Gastroesophageal sphincter (tissue), 4 donors: ENCODE measurements at regions not wholly inside any gene's neighbourhood (a gene's known extent, or its start where the extent isn't known, plus 50 kb on each side); places are given as distances from the start of the nearest gene placed in this dataset.

Source experiments
- ATAC-seq: fragments of 150-250 bp; one replicate; pipeline ENCODE4 v1.9.1; 2016; ENCODE audit warnings: mild to moderate bottlenecking, moderate library complexity
- H3K27ac ChIP-seq, 4 donors: fragments of 200-600 bp; sonication (generic) in 3 of 4; 1 replicate in 3 of 4; 2 replicates in 1 of 4; pipeline ENCODE4 v1.5.1; 2016 to 2019
- H3K27me3 ChIP-seq: fragments of 200-600 bp; sonication (generic); one replicate; pipeline ENCODE4 v1.5.1; 2019
- H3K36me3 ChIP-seq, 2 donors: fragments of 200-600 bp; sonication (generic); one replicate each; pipeline ENCODE4 v1.5.1; 2019; ENCODE audit warnings: control low read depth in 1 of 2
- H3K4me1 ChIP-seq, 3 donors: fragments of 200-600 bp; sonication (generic); 1 replicate in 2 of 3; 2 replicates in 1 of 3; pipeline ENCODE4 v1.5.1; 2016 to 2019; ENCODE audit warnings: control low read depth in 2 of 3
- H3K4me3 ChIP-seq, 2 donors: fragments of 200-600 bp; sonication (generic); one replicate each; pipeline ENCODE4 v1.5.1; 2019; ENCODE audit warnings: mild to moderate bottlenecking in 1 of 2, moderate library complexity in 1 of 2
- H3K9me3 ChIP-seq, 3 donors: fragments of 200-600 bp; sonication (generic); one replicate each; pipeline ENCODE4 v1.5.1; 2017 to 2019; ENCODE audit warnings: control low read depth in 2 of 3
- EP300 ChIP-seq: sonication (generic); formaldehyde crosslinking; IDR thresholded peaks from one replicate; pipeline ENCODE4 v1.6.1; 2017; ENCODE audit warnings: antibody characterized with exemption, mild to moderate bottlenecking
- POLR2A ChIP-seq, 2 donors: fragments of 450-650 bp; IDR thresholded peaks; one replicate each; pipeline ENCODE4 v1.6.1; 2017; ENCODE audit warnings: antibody characterized with exemption in 2 of 2, mild to moderate bottlenecking in 2 of 2, moderate library complexity in 1 of 2
- POLR2AphosphoS5 ChIP-seq: sonication (generic); formaldehyde crosslinking; IDR thresholded peaks from one replicate; pipeline ENCODE4 v1.6.1; 2017; ENCODE audit warnings: antibody characterized with exemption
- WGBS, 2 donors: methylation state at CpG; one replicate each; pipeline ENCODE4 v1.1.5; 2018; ENCODE audit warnings: low coverage in 1 of 2; 5-methylcytosine and 5-hydroxymethylcytosine counted together
- TF ChIP-seq, protein P1 (sequence below), 4 experiments: fragments of 200-600 bp in 2 of 4; fragments of 450-650 bp in 2 of 4; sonication (generic) in 1 of 4; IDR thresholded peaks; one replicate each; pipeline ENCODE4 v1.5.1; 2017 to 2019; ENCODE audit warnings: antibody characterized with exemption in 4 of 4, mild to moderate bottlenecking in 2 of 4, moderate library complexity in 2 of 4

DNA sequence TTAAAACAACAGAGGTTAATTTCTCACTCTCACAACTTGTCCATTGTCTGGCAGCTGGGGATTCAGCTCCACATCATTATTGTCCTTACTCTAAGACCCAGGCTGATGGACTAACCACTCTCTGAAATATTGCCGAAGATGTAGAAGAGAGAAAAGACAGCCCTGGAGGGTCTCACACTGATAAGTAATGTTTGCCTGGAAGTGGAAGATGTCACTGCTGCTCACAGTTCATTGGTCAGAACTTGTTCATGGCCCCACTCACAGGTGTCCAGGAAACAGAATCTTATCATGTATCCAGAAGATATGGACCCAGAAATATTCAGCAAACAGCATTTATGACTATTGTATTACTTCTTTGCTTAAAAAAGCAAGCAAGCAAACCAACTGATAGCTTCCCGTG lies 62.2 kb upstream of the LPP start:
- Histone ChIP-seq H3K27ac (no peak overlapping the region), H3K4me3 (no peak overlapping the region), H3K36me3 (no peaks in the 10 kb centered on the region), H3K27me3 (no peaks in the 10 kb centered on the region), H3K4me1 (peaks cover 0 to 6% (median 0%) of the 10 kb centered on the region in 3 donors), H3K9me3 (no peaks in the 10 kb centered on the region)
- TF ChIP-seq POLR2A (IDR thresholded peaks at IDR 0.05): no peak
- TF ChIP-seq EP300: no peak
- TF ChIP-seq, protein P1, sequence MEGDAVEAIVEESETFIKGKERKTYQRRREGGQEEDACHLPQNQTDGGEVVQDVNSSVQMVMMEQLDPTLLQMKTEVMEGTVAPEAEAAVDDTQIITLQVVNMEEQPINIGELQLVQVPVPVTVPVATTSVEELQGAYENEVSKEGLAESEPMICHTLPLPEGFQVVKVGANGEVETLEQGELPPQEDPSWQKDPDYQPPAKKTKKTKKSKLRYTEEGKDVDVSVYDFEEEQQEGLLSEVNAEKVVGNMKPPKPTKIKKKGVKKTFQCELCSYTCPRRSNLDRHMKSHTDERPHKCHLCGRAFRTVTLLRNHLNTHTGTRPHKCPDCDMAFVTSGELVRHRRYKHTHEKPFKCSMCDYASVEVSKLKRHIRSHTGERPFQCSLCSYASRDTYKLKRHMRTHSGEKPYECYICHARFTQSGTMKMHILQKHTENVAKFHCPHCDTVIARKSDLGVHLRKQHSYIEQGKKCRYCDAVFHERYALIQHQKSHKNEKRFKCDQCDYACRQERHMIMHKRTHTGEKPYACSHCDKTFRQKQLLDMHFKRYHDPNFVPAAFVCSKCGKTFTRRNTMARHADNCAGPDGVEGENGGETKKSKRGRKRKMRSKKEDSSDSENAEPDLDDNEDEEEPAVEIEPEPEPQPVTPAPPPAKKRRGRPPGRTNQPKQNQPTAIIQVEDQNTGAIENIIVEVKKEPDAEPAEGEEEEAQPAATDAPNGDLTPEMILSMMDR (IDR thresholded peaks at IDR 0.05): no peak
- TF ChIP-seq POLR2AphosphoS5: no peak
- ATAC-seq: no peak
- WGBS, 2 donors: 86 to 100% methylated on average over 1 of the region's 2 CpGs

DNA sequence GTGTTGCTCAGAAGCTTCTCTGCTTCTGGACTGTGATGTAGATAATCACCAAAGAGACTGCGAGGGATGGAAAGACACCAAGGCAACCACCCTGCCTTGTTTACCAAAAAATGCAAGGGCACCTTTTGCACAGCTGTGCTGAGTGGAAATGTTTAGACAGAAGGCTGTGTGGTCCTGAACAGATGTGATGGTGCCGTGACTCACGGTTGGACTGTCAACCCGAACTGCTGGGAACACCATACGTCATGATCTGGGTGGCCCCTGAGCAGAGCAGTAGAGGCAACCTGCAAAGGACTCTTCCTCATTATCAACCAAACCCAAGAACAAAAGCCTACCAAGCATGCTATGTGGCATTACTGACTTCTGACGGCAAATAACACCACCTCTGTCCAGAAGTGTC lies 61.3 kb upstream of the LPP start:
- Histone ChIP-seq H3K27ac (no peak overlapping the region), H3K9me3 (no peaks in the 10 kb centered on the region), H3K36me3 (no peaks in the 10 kb centered on the region), H3K27me3 (no peaks in the 10 kb centered on the region), H3K4me1 (peaks cover 0 to 6% (median 0%) of the 10 kb centered on the region in 3 donors), H3K4me3 (no peak overlapping the region)
- TF ChIP-seq, protein P1 (IDR thresholded peaks at IDR 0.05): no peak
- WGBS, 2 donors: 60 to 61% methylated on average over 2 to 4 of the region's 6 CpGs
- ATAC-seq: no peak

DNA sequence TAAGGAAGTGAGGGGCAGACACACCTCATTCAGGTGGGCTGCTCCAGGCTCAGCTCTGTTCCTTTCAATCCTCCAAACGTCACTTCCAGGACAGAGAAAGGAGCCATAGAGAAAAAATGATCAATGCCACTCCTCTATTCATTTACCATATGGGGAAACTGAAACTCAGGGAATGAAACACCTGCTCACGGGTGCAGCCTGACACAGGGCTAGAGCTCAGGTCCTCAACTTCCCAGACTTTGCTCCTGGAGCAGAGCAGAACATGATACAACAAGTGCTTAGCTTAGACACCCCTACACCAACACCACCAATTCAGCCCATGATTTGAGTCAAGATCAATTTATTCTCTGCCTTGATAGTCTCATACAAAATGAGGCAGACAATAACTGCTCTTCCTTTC lies 58.5 kb upstream of the LPP start:
- WGBS, 2 donors: 80% methylated on average over 2 of the region's 2 CpGs; no CpG with 5 or more reads in 1 of the 2 donors
- peaks cover 0 to 5% (median 0%) of the 10 kb centered on the region in 3 donors for H3K4me1 ChIP-seq
- no peak overlapping the region for H3K4me3 ChIP-seq
- no peak for ATAC-seq
- no peak overlapping the region for H3K27ac ChIP-seq
- peaks cover 0 to 1% (median 0%) of the 10 kb centered on the region in 3 donors for H3K9me3 ChIP-seq
- H3K36me3 ChIP-seq: no peaks in the 10 kb centered on the region
- TF ChIP-seq POLR2A (IDR thresholded peaks at IDR 0.05) (no peak), EP300 (no peak), POLR2AphosphoS5 (no peak)
- TF ChIP-seq, protein P1 (IDR thresholded peaks at IDR 0.05): no peak
- H3K27me3 ChIP-seq: no peaks in the 10 kb centered on the region

DNA sequence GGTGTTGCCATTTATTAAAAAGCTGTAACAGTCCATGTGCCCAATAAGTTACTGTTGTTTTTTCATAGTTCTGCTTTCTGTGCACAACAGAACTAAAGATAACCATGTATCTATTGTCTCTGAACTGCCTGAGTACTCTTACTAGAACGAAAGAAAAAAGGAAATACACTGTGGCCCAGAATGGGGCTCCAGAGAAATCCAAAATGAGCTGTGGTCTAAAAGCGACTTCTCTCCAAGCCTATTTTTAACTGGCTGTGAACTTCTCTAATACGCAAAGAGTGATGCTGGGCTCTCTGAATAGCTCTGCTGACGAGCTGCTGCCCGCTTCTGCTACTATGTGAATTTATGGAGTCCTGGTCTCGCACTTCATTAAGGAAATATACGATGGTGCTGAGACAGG lies 56.2 kb upstream of the LPP start:
- Histone ChIP-seq H3K4me1 (no peaks in the 10 kb centered on the region), H3K27me3 (no peaks in the 10 kb centered on the region), H3K4me3 (no peak overlapping the region), H3K36me3 (no peaks in the 10 kb centered on the region), H3K27ac (no peak overlapping the region), H3K9me3 (peaks cover 0 to 11% (median 0%) of the 10 kb centered on the region in 3 donors)
- TF ChIP-seq, protein P1 (IDR thresholded peaks at IDR 0.05): no peak
- no peak for TF ChIP-seq EP300
- no peak for TF ChIP-seq POLR2A (IDR thresholded peaks at IDR 0.05)
- TF ChIP-seq POLR2AphosphoS5: no peak
- WGBS, 2 donors: 93 to 98% methylated on average over 6 to 7 of the region's 7 CpGs
- no peak for ATAC-seq

DNA sequence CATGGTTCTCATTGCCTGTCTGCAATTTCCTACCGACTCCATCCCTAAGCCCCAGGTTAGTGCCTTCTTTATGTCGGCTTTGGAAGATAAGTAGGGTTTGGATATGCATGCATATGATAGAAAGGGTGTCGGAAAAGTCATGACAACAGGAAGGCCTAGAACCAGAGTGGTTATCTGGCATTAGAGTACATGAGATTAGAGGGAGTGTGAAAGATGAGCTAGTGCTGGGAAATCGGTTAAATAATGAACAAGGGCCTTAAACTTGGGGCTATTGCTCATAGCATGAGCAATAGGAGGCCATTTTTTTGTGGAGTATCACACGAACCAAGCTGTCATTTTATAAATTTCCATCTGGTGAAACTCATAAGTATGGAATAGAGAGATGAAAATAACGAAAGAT lies 54.0 kb upstream of the LPP start:
- Histone ChIP-seq H3K27ac (no peak overlapping the region), H3K9me3 (peaks cover 0 to 11% (median 0%) of the 10 kb centered on the region in 3 donors), H3K27me3 (no peaks in the 10 kb centered on the region), H3K36me3 (no peaks in the 10 kb centered on the region), H3K4me3 (no peak overlapping the region), H3K4me1 (no peaks in the 10 kb centered on the region)
- 49 to 72% methylated on average over 2 to 6 of the region's 6 CpGs for WGBS, 2 donors
- TF ChIP-seq POLR2A (IDR thresholded peaks at IDR 0.05) (no peak), EP300 (no peak), POLR2AphosphoS5 (no peak)
- TF ChIP-seq, protein P1 (IDR thresholded peaks at IDR 0.05): no peak
- ATAC-seq: no peak
